BJ (cell line): ENCODE measurements at regions not wholly inside any gene's neighbourhood (a gene's known extent, or its start where the extent isn't known, plus 50 kb on each side); places are given as distances from the start of the nearest gene placed in this dataset.

ENCODE experiments used
- CTCF ChIA-PET: fragments of 350-600 bp; formaldehyde crosslinking; extraction: SDS; loops from one replicate; lab custom pipeline; 2021; ENCODE audit warnings: antibody characterized with exemption, inconsistent platforms; lab: Yijun Ruan, JAX
- POLR2A ChIA-PET: fragments of 300-600 bp; sonication (Branson Sonifier 250); formaldehyde crosslinking; extraction: SDS; loops from one replicate; lab custom pipeline; 2021; ENCODE audit warnings: antibody characterized with exemption; lab: Charles Lee
- DNase-seq: peaks from one replicate; pipeline ENCODE4 v3.0.0-alpha.2; 2011; ENCODE audit warnings: low read depth
- H3K27me3 ChIP-seq: 2 replicates; pipeline ENCODE4 v1.6.0; 2011; ENCODE audit warnings: low read length; ENCODE audit not compliant: control insufficient read depth, insufficient read depth
- H3K36me3 ChIP-seq: 2 replicates; pipeline ENCODE4 v1.5.1; 2011; ENCODE audit warnings: low read length; ENCODE audit not compliant: control insufficient read depth, insufficient read depth
- H3K4me3 ChIP-seq: 2 replicates; pipeline ENCODE4 v1.5.1; 2011; ENCODE audit warnings: low read depth, mild to moderate bottlenecking, control low read depth, low read length
- CTCF ChIP-seq: IDR thresholded peaks from 2 replicates; pipeline ENCODE4 v1.5.1; 2011; ENCODE audit warnings: low read depth, mild to moderate bottlenecking, control low read depth, inconsistent platforms, low read length, moderate library complexity; ENCODE audit not compliant: insufficient read depth

DNA sequence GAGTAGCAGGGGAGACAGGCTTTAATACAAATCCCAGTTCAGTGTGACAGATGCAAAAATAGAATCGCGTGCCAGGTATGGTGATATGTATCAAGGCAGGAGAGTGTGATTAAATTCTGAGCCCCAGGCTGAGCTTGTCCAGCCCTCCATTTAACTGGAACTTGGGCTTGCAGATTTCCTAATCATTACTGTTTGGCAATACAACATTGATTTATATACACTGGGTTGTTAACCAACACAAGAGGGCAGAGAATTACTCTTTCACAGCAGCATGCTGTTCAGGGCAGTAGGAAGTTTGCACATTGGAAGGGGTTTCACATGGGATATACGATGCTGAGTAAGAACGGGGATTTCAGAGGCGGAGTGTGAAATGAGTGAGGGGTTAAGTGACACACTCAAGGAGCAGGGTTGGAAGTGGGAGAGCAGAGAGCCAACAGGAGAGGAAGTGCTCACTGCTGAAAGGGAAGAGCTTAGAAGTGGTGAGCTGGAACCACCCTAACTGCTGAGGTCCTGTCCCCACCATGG lies 70.8 kb upstream of the ATXN1 start:
- ChIA-PET CTCF (interaction anchor here (1.2 kb wide), 1 partner anchor 13 kb away, joined by 5 read pairs; no protein-coding TSS in a partner anchor), POLR2A (no interaction called here)
- TF ChIP-seq CTCF, result no peak
- no peaks in the 10 kb centered on the region for H3K36me3 ChIP-seq
- no peak overlapping the region for H3K4me3 ChIP-seq
- DNase-seq, result no peak
- no peaks in the 10 kb centered on the region for H3K27me3 ChIP-seq

GRCh38 chr6:16831136-16831535 lies 69.9 kb upstream of the ATXN1 start:
- H3K4me3 ChIP-seq, result no peak overlapping the region
- H3K27me3 ChIP-seq, result no peaks in the 10 kb centered on the region
- no peak for DNase-seq
- TF ChIP-seq CTCF, result no peak
- H3K36me3 ChIP-seq, result no peaks in the 10 kb centered on the region
- CTCF ChIA-PET, result no interaction called here
- POLR2A ChIA-PET, result no interaction called here

DNA sequence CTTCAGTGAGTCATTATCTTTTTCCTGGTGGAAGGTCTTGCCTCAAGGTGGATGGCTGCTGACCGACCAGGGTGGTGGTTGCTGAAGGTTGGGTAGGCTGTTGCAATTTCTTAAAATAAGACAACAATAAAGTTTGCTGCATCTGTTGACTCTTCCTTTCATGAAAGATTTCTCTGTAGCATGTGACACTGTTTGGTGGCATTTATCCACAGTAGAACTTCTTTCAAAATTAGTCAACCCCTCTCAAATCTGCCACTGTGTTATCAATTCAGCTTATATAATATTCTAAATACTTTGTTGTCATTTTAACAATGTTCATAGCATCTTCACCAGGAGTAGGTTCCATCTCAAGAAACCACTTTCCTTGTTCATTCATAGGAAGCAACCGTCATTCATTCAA lies 66.8 kb upstream of the ATXN1 start:
- Histone ChIP-seq H3K27me3 (no peaks in the 10 kb centered on the region), H3K4me3 (no peak overlapping the region), H3K36me3 (no peaks in the 10 kb centered on the region)
- no peak for DNase-seq
- POLR2A ChIA-PET, result no interaction called here
- CTCF ChIA-PET, result no interaction called here
- TF ChIP-seq CTCF, result no peak

GRCh38 chr6:16827627-16828026 lies 66.4 kb upstream of the ATXN1 start:
- CTCF ChIA-PET, result no interaction called here
- DNase-seq, result no peak
- POLR2A ChIA-PET, result no interaction called here
- Histone ChIP-seq H3K36me3 (no peaks in the 10 kb centered on the region), H3K27me3 (no peaks in the 10 kb centered on the region), H3K4me3 (no peak overlapping the region)
- TF ChIP-seq CTCF, result no peak

DNA sequence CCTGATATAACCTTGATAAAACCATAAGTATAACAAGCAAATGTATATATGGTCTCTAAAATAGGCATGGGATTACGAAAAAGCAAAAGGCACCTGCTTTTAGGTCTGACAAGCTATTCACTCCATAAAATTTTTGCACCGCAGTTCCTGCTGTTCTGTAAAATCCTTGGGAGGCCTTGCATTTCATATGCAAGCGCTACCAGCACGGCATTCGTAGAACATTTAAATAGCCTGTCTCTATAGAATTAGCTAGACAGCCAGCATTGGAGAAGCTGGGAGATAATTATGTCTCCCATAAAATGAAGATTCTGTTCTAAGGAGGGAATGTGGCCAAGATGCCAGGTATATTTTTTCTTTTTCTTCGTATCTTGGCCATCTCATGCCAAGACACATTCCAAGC lies 64.5 kb upstream of the ATXN1 start:
- DNase-seq, result no peak
- ChIA-PET CTCF (interaction anchor here (1.5 kb wide), 1 partner anchor 54 kb away, joined by 4 read pairs; no protein-coding TSS in a partner anchor), POLR2A (no interaction called here)
- no peak for TF ChIP-seq CTCF
- Histone ChIP-seq H3K36me3 (no peaks in the 10 kb centered on the region), H3K4me3 (no peak overlapping the region), H3K27me3 (no peaks in the 10 kb centered on the region)
